GM12892 (cell line): ENCODE measurements at regions not wholly inside any gene's neighbourhood (a gene's known extent, or its start where the extent isn't known, plus 50 kb on each side); places are given as distances from the start of the nearest gene placed in this dataset.

Experiments used
- POLR2A ChIP-seq: IDR thresholded peaks from 2 replicates; pipeline ENCODE4 v1.6.1; 2011; ENCODE audit warnings: low read depth, low read length, control low read depth
- TAF1 ChIP-seq: IDR thresholded peaks from 2 replicates; pipeline ENCODE4 v1.6.1; 2011; ENCODE audit warnings: low read depth, mild to moderate bottlenecking, control low read depth, low read length, borderline replicate concordance

GRCh38 chr7:121520911-121521310 is 124.8 kb upstream of the FAM3C start:
- TF ChIP-seq POLR2A (no peak), TAF1 (no peak)
